AG09319 (cell line): ENCODE measurements at regions not wholly inside any gene's neighbourhood (a gene's known extent, or its start where the extent isn't known, plus 50 kb on each side); places are given as distances from the start of the nearest gene placed in this dataset.

ENCODE experiments used
- DNase-seq: peaks from one replicate; pipeline ENCODE4 v3.0.0-alpha.2; 2010; ENCODE audit warnings: low read depth; ENCODE audit errors: extremely low read depth
- CTCF ChIP-seq: IDR thresholded peaks from 2 replicates; pipeline ENCODE4 v1.5.1; 2011; ENCODE audit warnings: low read depth, mild to moderate bottlenecking, inconsistent platforms, low read length, moderate library complexity

DNA sequence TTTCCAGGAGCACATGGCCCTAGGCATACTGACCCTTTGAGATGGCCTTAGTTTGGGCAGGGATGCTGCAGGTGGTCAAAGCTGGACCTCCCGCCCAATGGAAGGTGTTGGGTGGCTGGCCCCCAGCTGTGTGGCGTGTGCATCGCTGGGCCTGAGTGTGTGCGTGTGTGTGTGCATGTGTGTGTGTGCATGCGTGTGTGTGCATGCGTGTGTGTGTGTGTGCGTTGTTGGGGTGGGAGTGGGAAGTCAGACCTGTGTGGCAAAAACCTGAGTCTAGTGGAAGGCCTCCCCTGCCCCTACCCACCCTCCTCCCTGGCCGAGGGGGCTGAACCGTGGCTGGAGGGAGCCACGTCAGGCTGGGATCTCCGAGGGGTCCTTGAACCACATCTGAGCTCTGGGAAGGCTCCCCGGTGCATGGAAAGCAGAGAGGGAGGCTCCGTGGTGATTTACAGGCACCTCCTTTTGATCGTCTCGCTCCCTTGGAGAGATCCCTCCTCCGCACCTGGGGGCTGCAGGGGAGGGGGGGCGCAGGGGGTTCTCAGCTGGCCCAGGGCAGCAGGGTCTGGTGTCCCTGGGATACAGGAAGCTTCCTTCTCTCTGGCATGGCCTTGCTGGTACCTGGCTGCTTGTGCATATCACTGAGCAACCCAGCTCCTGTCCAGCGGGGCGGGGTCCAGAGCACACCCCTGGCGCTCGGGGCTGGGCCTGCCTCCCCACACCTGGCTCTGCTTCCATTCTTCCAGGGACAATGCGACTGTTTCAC is 124.7 kb upstream of the WNT4 start:
- no peak for DNase-seq
- TF ChIP-seq CTCF, result no peak

DNA sequence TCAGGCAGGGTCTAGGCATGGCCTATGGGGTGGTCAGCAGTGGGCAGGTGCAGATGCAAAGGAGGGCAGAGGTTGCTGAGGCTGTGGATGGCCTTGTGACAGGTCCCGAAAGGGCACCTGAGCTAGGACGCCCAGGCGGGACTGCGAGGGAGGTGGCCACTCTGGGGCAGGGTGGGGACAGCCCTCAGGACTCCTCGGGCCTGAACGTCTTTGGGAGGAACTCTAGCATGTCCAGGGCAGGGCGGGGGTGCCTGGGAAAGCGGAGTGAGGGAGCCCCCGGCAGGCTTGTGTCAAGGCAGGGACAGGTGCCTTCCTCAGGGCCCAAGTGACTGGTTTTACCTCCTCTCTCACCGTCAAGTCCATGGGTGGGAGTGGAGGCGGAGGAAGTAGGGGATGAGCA is 125.4 kb upstream of the WNT4 start:
- no peak for DNase-seq
- TF ChIP-seq CTCF, result no peak

- no peak for DNase-seq
- no peak for TF ChIP-seq CTCF
Observed at GRCh38 chr1:22271847-22272801, 129.2 kb upstream of the WNT4 start.

- DNase-seq, result no peak
- TF ChIP-seq CTCF, result no peak
Observed at GRCh38 chr1:22273686-22274681, 131.1 kb upstream of the WNT4 start.

- TF ChIP-seq CTCF, result no peak
- DNase-seq, result no peak
Observed at GRCh38 chr1:22275167-22275566, 132.3 kb upstream of the WNT4 start.

- DNase-seq, result peak; percentile 14
- TF ChIP-seq CTCF, result peak; percentile 81
Observed at GRCh38 chr1:22275626-22276395, 132.9 kb upstream of the WNT4 start.
